ENCODE measurements at regions not wholly inside any gene's neighbourhood (a gene's known extent, or its start where the extent isn't known, plus 50 kb on each side); places are given as distances from the start of the nearest gene placed in this dataset.

DNA sequence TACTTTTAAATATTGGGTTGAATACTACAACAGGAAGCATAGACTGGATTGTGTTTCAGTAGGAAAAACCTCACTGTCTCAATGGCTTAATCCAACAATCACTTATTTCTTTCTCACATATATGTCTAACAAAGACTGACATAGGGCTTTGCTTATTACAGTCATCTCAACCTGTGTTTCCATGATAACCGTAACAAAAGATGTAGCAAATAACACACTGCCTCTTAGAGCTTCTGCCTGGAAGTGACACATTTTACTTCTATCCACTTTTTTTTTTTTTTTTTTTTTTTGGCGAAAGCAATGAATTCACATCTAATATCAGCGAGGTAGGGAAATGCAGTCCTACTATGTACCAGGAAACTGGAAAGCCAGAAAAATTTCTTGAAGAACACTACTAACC, 204.9 kb upstream of the CDKN2B start:
- TF ChIP-seq, protein P1, sequence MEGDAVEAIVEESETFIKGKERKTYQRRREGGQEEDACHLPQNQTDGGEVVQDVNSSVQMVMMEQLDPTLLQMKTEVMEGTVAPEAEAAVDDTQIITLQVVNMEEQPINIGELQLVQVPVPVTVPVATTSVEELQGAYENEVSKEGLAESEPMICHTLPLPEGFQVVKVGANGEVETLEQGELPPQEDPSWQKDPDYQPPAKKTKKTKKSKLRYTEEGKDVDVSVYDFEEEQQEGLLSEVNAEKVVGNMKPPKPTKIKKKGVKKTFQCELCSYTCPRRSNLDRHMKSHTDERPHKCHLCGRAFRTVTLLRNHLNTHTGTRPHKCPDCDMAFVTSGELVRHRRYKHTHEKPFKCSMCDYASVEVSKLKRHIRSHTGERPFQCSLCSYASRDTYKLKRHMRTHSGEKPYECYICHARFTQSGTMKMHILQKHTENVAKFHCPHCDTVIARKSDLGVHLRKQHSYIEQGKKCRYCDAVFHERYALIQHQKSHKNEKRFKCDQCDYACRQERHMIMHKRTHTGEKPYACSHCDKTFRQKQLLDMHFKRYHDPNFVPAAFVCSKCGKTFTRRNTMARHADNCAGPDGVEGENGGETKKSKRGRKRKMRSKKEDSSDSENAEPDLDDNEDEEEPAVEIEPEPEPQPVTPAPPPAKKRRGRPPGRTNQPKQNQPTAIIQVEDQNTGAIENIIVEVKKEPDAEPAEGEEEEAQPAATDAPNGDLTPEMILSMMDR (IDR thresholded peaks at IDR 0.05) = no peak
- TF ChIP-seq JUN (IDR thresholded peaks at IDR 0.05) = no peak
- TF ChIP-seq HOXA7 (CRISPR knock-in tag; IDR thresholded peaks at IDR 0.05) = no peak
- no peak for TF ChIP-seq NR3C1 (IDR thresholded peaks at IDR 0.05)
- TF ChIP-seq, protein P2, sequence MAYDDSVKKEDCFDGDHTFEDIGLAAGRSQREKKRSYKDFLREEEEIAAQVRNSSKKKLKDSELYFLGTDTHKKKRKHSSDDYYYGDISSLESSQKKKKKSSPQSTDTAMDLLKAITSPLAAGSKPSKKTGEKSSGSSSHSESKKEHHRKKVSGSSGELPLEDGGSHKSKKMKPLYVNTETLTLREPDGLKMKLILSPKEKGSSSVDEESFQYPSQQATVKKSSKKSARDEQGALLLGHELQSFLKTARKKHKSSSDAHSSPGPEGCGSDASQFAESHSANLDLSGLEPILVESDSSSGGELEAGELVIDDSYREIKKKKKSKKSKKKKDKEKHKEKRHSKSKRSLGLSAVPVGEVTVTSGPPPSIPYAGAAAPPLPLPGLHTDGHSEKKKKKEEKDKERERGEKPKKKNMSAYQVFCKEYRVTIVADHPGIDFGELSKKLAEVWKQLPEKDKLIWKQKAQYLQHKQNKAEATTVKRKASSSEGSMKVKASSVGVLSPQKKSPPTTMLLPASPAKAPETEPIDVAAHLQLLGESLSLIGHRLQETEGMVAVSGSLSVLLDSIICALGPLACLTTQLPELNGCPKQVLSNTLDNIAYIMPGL (CRISPR knock-in tag; IDR thresholded peaks at IDR 0.05; ENCODE audit: borderline replicate concordance) = no peak
- TF ChIP-seq ZSCAN20 (CRISPR knock-in tag; IDR thresholded peaks at IDR 0.05) = no peak
- TF ChIP-seq EP300 (IDR thresholded peaks at IDR 0.05) = no peak
- TF ChIP-seq MYC (IDR thresholded peaks at IDR 0.05; ENCODE audit: borderline replicate concordance, low read length) = no peak
- TF ChIP-seq, protein P3, sequence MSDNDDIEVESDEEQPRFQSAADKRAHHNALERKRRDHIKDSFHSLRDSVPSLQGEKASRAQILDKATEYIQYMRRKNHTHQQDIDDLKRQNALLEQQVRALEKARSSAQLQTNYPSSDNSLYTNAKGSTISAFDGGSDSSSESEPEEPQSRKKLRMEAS (IDR thresholded peaks at IDR 0.05) = no peak
- no peak for TF ChIP-seq KDM1A (IDR thresholded peaks at IDR 0.05; ENCODE audit: low read depth)
- TF ChIP-seq HEYL (CRISPR knock-in tag; IDR thresholded peaks at IDR 0.05) = no peak
- TF ChIP-seq, protein P4, sequence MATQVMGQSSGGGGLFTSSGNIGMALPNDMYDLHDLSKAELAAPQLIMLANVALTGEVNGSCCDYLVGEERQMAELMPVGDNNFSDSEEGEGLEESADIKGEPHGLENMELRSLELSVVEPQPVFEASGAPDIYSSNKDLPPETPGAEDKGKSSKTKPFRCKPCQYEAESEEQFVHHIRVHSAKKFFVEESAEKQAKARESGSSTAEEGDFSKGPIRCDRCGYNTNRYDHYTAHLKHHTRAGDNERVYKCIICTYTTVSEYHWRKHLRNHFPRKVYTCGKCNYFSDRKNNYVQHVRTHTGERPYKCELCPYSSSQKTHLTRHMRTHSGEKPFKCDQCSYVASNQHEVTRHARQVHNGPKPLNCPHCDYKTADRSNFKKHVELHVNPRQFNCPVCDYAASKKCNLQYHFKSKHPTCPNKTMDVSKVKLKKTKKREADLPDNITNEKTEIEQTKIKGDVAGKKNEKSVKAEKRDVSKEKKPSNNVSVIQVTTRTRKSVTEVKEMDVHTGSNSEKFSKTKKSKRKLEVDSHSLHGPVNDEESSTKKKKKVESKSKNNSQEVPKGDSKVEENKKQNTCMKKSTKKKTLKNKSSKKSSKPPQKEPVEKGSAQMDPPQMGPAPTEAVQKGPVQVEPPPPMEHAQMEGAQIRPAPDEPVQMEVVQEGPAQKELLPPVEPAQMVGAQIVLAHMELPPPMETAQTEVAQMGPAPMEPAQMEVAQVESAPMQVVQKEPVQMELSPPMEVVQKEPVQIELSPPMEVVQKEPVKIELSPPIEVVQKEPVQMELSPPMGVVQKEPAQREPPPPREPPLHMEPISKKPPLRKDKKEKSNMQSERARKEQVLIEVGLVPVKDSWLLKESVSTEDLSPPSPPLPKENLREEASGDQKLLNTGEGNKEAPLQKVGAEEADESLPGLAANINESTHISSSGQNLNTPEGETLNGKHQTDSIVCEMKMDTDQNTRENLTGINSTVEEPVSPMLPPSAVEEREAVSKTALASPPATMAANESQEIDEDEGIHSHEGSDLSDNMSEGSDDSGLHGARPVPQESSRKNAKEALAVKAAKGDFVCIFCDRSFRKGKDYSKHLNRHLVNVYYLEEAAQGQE (IDR thresholded peaks at IDR 0.05) = no peak
- TF ChIP-seq POLR2A (IDR thresholded peaks at IDR 0.05; ENCODE audit: low read length) = no peak
- TF ChIP-seq EHF (CRISPR knock-in tag; IDR thresholded peaks at IDR 0.05) = no peak

Data from A549 (cell line).